WTC11 (cell line): ENCODE measurements at regions not wholly inside any gene's neighbourhood (a gene's known extent, or its start where the extent isn't known, plus 50 kb on each side); places are given as distances from the start of the nearest gene placed in this dataset.

Source experiments
- CREB1 ChIP-seq: sonication (generic); formaldehyde crosslinking; IDR thresholded peaks from 2 replicates; pipeline ENCODE4 v1.8.0; 2023; ENCODE audit warnings: mild to moderate bottlenecking, missing genetic modification reagents
- TF ChIP-seq, protein P1 (sequence below): fragments of 200-600 bp; IDR thresholded peaks from 2 replicates; pipeline ENCODE4 v1.8.0; 2022; ENCODE audit warnings: antibody characterized with exemption
- TF ChIP-seq, protein P2 (sequence below): sonication (generic); formaldehyde crosslinking; IDR thresholded peaks from 2 replicates; pipeline ENCODE4 v1.8.1; 2022; ENCODE audit warnings: mild to moderate bottlenecking, missing genetic modification reagents, moderate library complexity, borderline replicate concordance

DNA sequence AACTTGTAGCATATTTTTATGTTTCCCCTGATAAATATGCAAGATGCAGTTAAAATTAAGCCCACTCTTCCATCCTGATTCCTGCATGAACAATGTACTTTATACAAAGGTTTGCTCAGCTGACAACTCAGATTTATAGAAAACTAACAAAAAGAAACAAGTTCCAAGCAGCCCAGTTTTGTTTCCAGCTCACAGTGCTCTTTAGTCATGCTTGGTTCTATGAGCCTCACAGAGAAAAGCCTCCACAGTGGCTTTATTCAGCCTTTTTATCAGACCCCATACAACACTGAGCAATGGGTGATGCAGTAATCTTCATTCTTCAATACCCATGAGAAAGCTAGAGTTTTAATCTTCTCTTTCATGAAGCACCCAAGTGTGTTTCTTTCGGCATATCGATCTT is 329.6 kb downstream of the SLCO4C1 start:
- TF ChIP-seq CREB1 (CRISPR knock-in tag): no peak
- TF ChIP-seq, protein P1, sequence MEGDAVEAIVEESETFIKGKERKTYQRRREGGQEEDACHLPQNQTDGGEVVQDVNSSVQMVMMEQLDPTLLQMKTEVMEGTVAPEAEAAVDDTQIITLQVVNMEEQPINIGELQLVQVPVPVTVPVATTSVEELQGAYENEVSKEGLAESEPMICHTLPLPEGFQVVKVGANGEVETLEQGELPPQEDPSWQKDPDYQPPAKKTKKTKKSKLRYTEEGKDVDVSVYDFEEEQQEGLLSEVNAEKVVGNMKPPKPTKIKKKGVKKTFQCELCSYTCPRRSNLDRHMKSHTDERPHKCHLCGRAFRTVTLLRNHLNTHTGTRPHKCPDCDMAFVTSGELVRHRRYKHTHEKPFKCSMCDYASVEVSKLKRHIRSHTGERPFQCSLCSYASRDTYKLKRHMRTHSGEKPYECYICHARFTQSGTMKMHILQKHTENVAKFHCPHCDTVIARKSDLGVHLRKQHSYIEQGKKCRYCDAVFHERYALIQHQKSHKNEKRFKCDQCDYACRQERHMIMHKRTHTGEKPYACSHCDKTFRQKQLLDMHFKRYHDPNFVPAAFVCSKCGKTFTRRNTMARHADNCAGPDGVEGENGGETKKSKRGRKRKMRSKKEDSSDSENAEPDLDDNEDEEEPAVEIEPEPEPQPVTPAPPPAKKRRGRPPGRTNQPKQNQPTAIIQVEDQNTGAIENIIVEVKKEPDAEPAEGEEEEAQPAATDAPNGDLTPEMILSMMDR: no peak
- TF ChIP-seq, protein P2, sequence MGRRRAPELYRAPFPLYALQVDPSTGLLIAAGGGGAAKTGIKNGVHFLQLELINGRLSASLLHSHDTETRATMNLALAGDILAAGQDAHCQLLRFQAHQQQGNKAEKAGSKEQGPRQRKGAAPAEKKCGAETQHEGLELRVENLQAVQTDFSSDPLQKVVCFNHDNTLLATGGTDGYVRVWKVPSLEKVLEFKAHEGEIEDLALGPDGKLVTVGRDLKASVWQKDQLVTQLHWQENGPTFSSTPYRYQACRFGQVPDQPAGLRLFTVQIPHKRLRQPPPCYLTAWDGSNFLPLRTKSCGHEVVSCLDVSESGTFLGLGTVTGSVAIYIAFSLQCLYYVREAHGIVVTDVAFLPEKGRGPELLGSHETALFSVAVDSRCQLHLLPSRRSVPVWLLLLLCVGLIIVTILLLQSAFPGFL: no peak
